K562 (cell line): ENCODE measurements at regions not wholly inside any gene's neighbourhood (a gene's known extent, or its start where the extent isn't known, plus 50 kb on each side); places are given as distances from the start of the nearest gene placed in this dataset.
"Not testable (repeated sequence)": the region's sequence is repeated elsewhere in the genome, so short reads cannot be mapped to it uniquely, and the experiment has no call there.

Source experiments
- ATAC-seq: fragments of 200-7000 bp; cut with Tn5 transposase; 3 replicates; pipeline ENCODE4 v1.9.1; 2020; ENCODE audit warnings: moderate library complexity
- BruUV-seq: library from RNA; stranded (reverse); fragments of 400-500 nt; replicated peaks from 2 replicates; lab custom pipeline; 2021; lab: Mats Ljungman, UMichigan
- CTCF ChIA-PET: fragments of 300-600 bp; formaldehyde crosslinking; extraction: SDS; loops from one replicate; lab custom pipeline; 2021; ENCODE audit warnings: low intra/inter-chr PET ratio; lab: Yijun Ruan, JAX
- POLR2A ChIA-PET: fragments of 300-600, 350-650 bp; sonication (Branson Sonifier 250); formaldehyde crosslinking; extraction: SDS; loops from one replicate; lab custom pipeline; 2021; ENCODE audit warnings: antibody characterized with exemption, inconsistent platforms; lab: Yijun Ruan, JAX
- DNase-seq, 4 experiments: peaks; one replicate each; pipeline versions ENCODE4 v3.0.0 to v3.0.0-alpha.2; 2011 to 2018; ENCODE audit warnings: low spot score in 3 of 4, mixed read lengths in 3 of 4; ENCODE audit errors: extremely low read depth in 1 of 4
- FAIRE-seq: peaks from 2 replicates; lab custom pipeline; 2011; peaks lifted over from hg19 to GRCh38; lab: Jason Lieb, UNC
- H2AFZ ChIP-seq: 2 replicates; pipeline ENCODE4 v1.6.0; 2011; ENCODE audit warnings: low read depth, low read length, control low read depth, inconsistent platforms
- H3K27ac ChIP-seq: fragments of 200-600 bp; 3 replicates; pipeline ENCODE4 v1.8.0; 2011; ENCODE audit warnings: low read depth, mild to moderate bottlenecking, control low read depth, inconsistent platforms, low read length, moderate library complexity, mixed read lengths; ENCODE audit errors: extremely low read depth
- H3K27me3 ChIP-seq, 2 experiments: fragments of 300-600 bp in 1 of 2; 2 replicates in 1 of 2; 3 replicates in 1 of 2; pipeline versions ENCODE4 v1.6.0 to v1.8.0; 2011; ENCODE audit warnings: inconsistent platforms in 2 of 2, low read length in 2 of 2, mild to moderate bottlenecking in 1 of 2, mixed read lengths in 1 of 2, moderate library complexity in 1 of 2; ENCODE audit not compliant: control insufficient read depth in 2 of 2, insufficient read depth in 2 of 2
- H3K36me3 ChIP-seq: fragments of 300-600 bp; 3 replicates; pipeline ENCODE4 v1.8.0; 2011; ENCODE audit warnings: mild to moderate bottlenecking, low read length, inconsistent platforms; ENCODE audit not compliant: control insufficient read depth, insufficient read depth
- H3K4me1 ChIP-seq, 2 experiments: fragments of 200-600 bp in 1 of 2; replicated peaks in 1 of 2; 2 replicates in 1 of 2; 3 replicates in 1 of 2; pipeline versions ENCODE4 v1.5.1 to v1.8.0; 2011; ENCODE audit warnings: inconsistent platforms in 2 of 2, low read length in 2 of 2, mild to moderate bottlenecking in 1 of 2, mixed read lengths in 1 of 2, moderate library complexity in 1 of 2; ENCODE audit not compliant: control insufficient read depth in 2 of 2, insufficient read depth in 2 of 2
- H3K4me2 ChIP-seq: 2 replicates; pipeline ENCODE4 v1.6.1; 2011; ENCODE audit warnings: low read length, control low read depth, inconsistent platforms, mixed read lengths; ENCODE audit not compliant: insufficient read depth
- H3K4me3 ChIP-seq: fragments of 200-600 bp; sonication (generic), shearing (Covaris generic); 2 replicates; pipeline ENCODE4 v1.5.1; 2016; ENCODE audit warnings: control low read depth, inconsistent platforms
- H3K79me2 ChIP-seq: fragments of 200-600 bp; 3 replicates; pipeline ENCODE4 v1.8.0; 2011; ENCODE audit warnings: low read length, inconsistent platforms; ENCODE audit not compliant: control insufficient read depth, insufficient read depth
- H3K9ac ChIP-seq, 2 experiments: 2 replicates each; pipeline versions ENCODE4 v1.6.0 to v1.6.1; 2011; ENCODE audit warnings: low read depth in 2 of 2, low read length in 2 of 2, control low read depth in 1 of 2, inconsistent platforms in 1 of 2, mild to moderate bottlenecking in 1 of 2, mixed read lengths in 1 of 2; ENCODE audit not compliant: insufficient read depth in 1 of 2
- H3K9me1 ChIP-seq: one replicate; pipeline ENCODE4 v1.6.0; 2011; ENCODE audit warnings: inconsistent platforms, mild to moderate bottlenecking, low read length, moderate library complexity; ENCODE audit not compliant: control insufficient read depth, insufficient read depth
- H3K9me3 ChIP-seq: replicated peaks from 2 replicates; pipeline ENCODE4 v1.5.1; 2011; ENCODE audit warnings: low read depth, low read length, inconsistent platforms; ENCODE audit not compliant: control insufficient read depth, insufficient read depth
- H4K20me1 ChIP-seq: replicated peaks from 2 replicates; pipeline ENCODE4 v1.6.1; 2011; ENCODE audit warnings: low read length, inconsistent platforms, mixed read lengths; ENCODE audit not compliant: control insufficient read depth, insufficient read depth
- CBX8 ChIP-seq: fragments of 200-600 bp; sonication (generic); IDR thresholded peaks from 2 replicates; pipeline ENCODE4 v1.6.1; 2012; ENCODE audit warnings: borderline replicate concordance, mixed run types, low read depth, mild to moderate bottlenecking, moderate library complexity, mixed read lengths, low read length, control low read depth, inconsistent platforms; ENCODE audit not compliant: poor library complexity, severe bottlenecking; ENCODE audit errors: extremely low read depth
- NR3C1 ChIP-seq: sonication (generic); formaldehyde crosslinking; IDR thresholded peaks from 2 replicates; pipeline ENCODE4 v1.8.1; 2022; ENCODE audit warnings: missing genetic modification reagents
- ZNF184 ChIP-seq: sonication (generic); formaldehyde crosslinking; IDR thresholded peaks from 2 replicates; pipeline ENCODE4 v1.5.0; 2020; ENCODE audit warnings: missing genetic modification reagents
- ZNF253 ChIP-seq: fragments of 250-450 bp; sonication (Bioruptor Pico); conservative IDR thresholded peaks from 2 replicates; pipeline ENCODE4 v1.6.1; 2021; ENCODE audit warnings: mild to moderate bottlenecking
- ZNF507 ChIP-seq: conservative IDR thresholded peaks from 2 replicates; pipeline ENCODE4 v1.6.1; 2017; ENCODE audit warnings: missing genetic modification characterization, missing compliant biosample characterization
- ZNF639 ChIP-seq, 2 experiments: fragments of 200-800 bp in 1 of 2; sonication (Bioruptor generic) in 1 of 2; sonication (generic) in 1 of 2; formaldehyde crosslinking in 1 of 2; IDR thresholded peaks in 1 of 2; conservative IDR thresholded peaks in 1 of 2; 2 replicates each; pipeline versions ENCODE4 v1.5.0 to v1.6.1; 2016 to 2020; ENCODE audit warnings: missing compliant biosample characterization in 1 of 2, missing genetic modification characterization in 1 of 2, missing genetic modification reagents in 1 of 2
- ZNF699 ChIP-seq: fragments of 250-450 bp; sonication (Bioruptor Pico); IDR thresholded peaks from 2 replicates; pipeline ENCODE4 v1.8.0; 2021; ENCODE audit warnings: mild to moderate bottlenecking, moderate library complexity; ENCODE audit not compliant: insufficient replicate concordance
- WGBS: fragments of 100-300 bp; shearing (Covaris generic); methylation state at CpG from one replicate; pipeline ENCODE4 v1.1.6; 2016; ENCODE audit warnings: low coverage, mixed read lengths; ENCODE audit not compliant: insufficient coverage; ENCODE audit errors: missing lambda C conversion rate; 5-methylcytosine and 5-hydroxymethylcytosine counted together
- in situ Hi-C: fragments of 300-500 bp; cut with MboI; formaldehyde crosslinking; loops from 4 replicates; pipeline ENCODE4 v1.15.0; 2018; ENCODE audit warnings: inconsistent platforms, mixed read lengths
- intact Hi-C: fragments of 100-400 bp; cut with micrococcal nuclease; formaldehyde crosslinking; loops from 2 replicates; pipeline ENCODE4 v1.14.2; 2022
- TF ChIP-seq, protein P1 (sequence below): fragments of 250-450 bp; sonication (Bioruptor Pico); IDR thresholded peaks from 2 replicates; pipeline ENCODE4 v1.8.0; 2021; ENCODE audit warnings: moderate library complexity, mild to moderate bottlenecking, inconsistent platforms

DNA sequence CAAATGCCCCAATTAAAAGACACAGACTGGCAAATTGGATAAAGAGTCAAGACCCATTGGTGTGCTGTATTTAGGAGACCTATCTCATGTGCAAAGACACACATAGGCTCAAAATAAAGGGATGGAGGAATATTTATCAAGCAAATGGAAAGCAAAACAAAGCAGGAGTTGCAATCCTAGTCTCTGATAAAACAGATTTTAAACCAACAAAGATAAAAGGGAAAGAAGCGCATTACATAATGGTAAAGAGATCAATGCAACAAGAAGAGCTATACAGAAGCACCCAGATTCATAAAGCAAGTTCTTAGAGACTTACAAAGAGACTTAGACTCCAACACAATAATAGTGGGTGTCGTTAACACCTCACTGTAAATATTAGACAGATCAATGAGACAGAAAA, 350.9 kb upstream of the SPRY2 start:
- H3K4me1 ChIP-seq, intact Hi-C loops, H2AFZ ChIP-seq, H3K9ac ChIP-seq, H3K9me3 ChIP-seq, H3K4me2 ChIP-seq, FAIRE-seq, POLR2A ChIA-PET, H3K9me1 ChIP-seq, DNase-seq, H3K36me3 ChIP-seq, H4K20me1 ChIP-seq, BruUV-seq, in situ Hi-C loops, H3K27me3 ChIP-seq, H3K27ac ChIP-seq, H3K79me2 ChIP-seq, ATAC-seq, CTCF ChIA-PET, H3K4me3 ChIP-seq: not testable (repeated sequence)
- 3% methylated on average over 2 of the region's 2 CpGs for WGBS
- TF ChIP-seq ZNF507 (tag): peak; percentile 70
- peak; percentile 56 for TF ChIP-seq ZNF699
- TF ChIP-seq, protein P1, sequence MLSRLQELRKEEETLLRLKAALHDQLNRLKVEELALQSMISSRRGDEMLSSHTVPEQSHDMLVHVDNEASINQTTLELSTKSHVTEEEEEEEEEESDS (CRISPR knock-in tag): 0 out of 2 replicates have a peak, but pooled peaks have one; percentile 32
- 0 out of 2 replicates have a peak, but pooled peaks have one; percentile 34 for TF ChIP-seq ZNF253 (CRISPR knock-in tag)

DNA sequence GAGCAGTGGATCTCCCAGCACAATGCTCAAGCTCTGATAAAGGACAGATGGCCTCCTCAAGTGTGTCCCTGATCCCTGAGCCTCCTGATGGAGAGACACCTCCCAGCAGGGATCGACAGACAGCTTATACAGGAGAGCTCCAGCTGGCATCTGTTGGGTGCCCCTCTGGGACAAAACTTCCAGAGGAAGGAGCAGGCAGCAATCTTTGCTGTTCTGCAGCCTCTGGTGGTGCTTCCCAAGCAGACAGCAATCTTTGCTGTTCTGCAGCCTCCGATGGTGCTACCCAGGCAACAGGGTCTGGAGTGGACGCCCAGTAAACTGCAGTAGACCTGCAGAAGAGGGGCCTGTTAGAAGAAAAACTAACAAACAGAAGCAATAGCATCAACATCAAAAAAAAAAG, 349.3 kb upstream of the SPRY2 start:
- 2% methylated on average over 3 of the region's 3 CpGs for WGBS
- Histone ChIP-seq H3K27me3 (no peaks in the 10 kb centered on the region), H3K9me3 (0 out of 2 replicates have a peak, but pooled peaks cover 3% of the 10 kb centered on the region), H3K9ac (no peak overlapping the region), H3K4me1 (no peaks in the 10 kb centered on the region), H3K4me2 (no peak overlapping the region), H2AFZ (no peak overlapping the region), H3K79me2 (no peaks in the 10 kb centered on the region), H3K4me3 (no peak overlapping the region), H4K20me1 (no peaks in the 10 kb centered on the region), H3K27ac (no peak overlapping the region), H3K9me1 (no peaks in the 10 kb centered on the region), H3K36me3 (no peaks in the 10 kb centered on the region)
- in situ Hi-C loops: no loop called here
- intact Hi-C loops: no loop called here
- ChIA-PET POLR2A (interaction anchor here (0.6 to 0.8 kb wide), 2 partner anchors 98 to 163 kb away, joined by 3 to 4 read pairs; no protein-coding TSS in a partner anchor), CTCF (no interaction called here)
- TF ChIP-seq ZNF639 (CRISPR knock-in tag; conservative IDR thresholded peaks at IDR 0.05 in 1 of 2, IDR thresholded peaks at IDR 0.05 in 1 of 2) (peak in 1 of 2 experiments; percentile 63; a peak in 1 of 4 replicates), CBX8 (no peak), NR3C1 (CRISPR knock-in tag) (0 out of 2 replicates have a peak, but pooled peaks have one; percentile 56), ZNF184 (CRISPR knock-in tag) (0 out of 2 replicates have a peak, but pooled peaks have one; percentile 6)
- no peak for DNase-seq
- no TSS peak for BruUV-seq
- no peak for ATAC-seq
- no peak for FAIRE-seq
